Common myeloid progenitor, CD34-positive (primary cell): ENCODE measurements at regions not wholly inside any gene's neighbourhood (a gene's known extent, or its start where the extent isn't known, plus 50 kb on each side); places are given as distances from the start of the nearest gene placed in this dataset.

Source experiments
- CTCF ChIA-PET: fragments of 350-600 bp; sonication (Branson Sonifier 250); formaldehyde crosslinking; loops from one replicate; lab custom pipeline; 2021; ENCODE audit warnings: antibody characterized with exemption; lab: Charles Lee
- POLR2A ChIA-PET: fragments of 350-600 bp; sonication (Branson Sonifier 250); formaldehyde crosslinking; loops from one replicate; lab custom pipeline; 2021; ENCODE audit warnings: antibody characterized with exemption; lab: Charles Lee
- DNase-seq, 3 donors: peaks; one replicate each; pipeline versions ENCODE4 v3.0.0 to v3.0.0-alpha.2; 2013
- H3K27ac ChIP-seq, 2 experiments: 1 replicate in 1 of 2; 2 replicates in 1 of 2; pipeline ENCODE4 v1.7.0; 2013; ENCODE audit warnings: inconsistent platforms in 2 of 2, low read length in 2 of 2, mild to moderate bottlenecking in 2 of 2, low read depth in 1 of 2, moderate library complexity in 1 of 2; ENCODE audit not compliant: severe bottlenecking in 2 of 2, insufficient read depth in 1 of 2, poor library complexity in 1 of 2
- H3K27me3 ChIP-seq, 5 experiments: replicated peaks in 2 of 5; 1 replicate in 3 of 5; 2 replicates in 2 of 5; pipeline versions ENCODE4 v1.6.1 to v1.7.0; 2013; ENCODE audit warnings: low read length in 4 of 5, mild to moderate bottlenecking in 2 of 5, moderate library complexity in 2 of 5, inconsistent platforms in 1 of 5; ENCODE audit not compliant: insufficient read depth in 5 of 5, control insufficient read depth in 4 of 5
- H3K36me3 ChIP-seq, 4 experiments: 1 replicate in 2 of 4; 2 replicates in 2 of 4; pipeline versions ENCODE4 v1.6.1 to v1.7.0; 2013; ENCODE audit warnings: low read length in 3 of 4, control low read depth in 1 of 4, mild to moderate bottlenecking in 1 of 4; ENCODE audit not compliant: control insufficient read depth in 4 of 4, insufficient read depth in 4 of 4
- H3K4me1 ChIP-seq, 4 experiments: 1 replicate in 3 of 4; 2 replicates in 1 of 4; pipeline versions ENCODE4 v1.6.1 to v1.7.1; 2013; ENCODE audit warnings: low read length in 3 of 4, mild to moderate bottlenecking in 3 of 4, control low read depth in 1 of 4, inconsistent platforms in 1 of 4, moderate library complexity in 1 of 4; ENCODE audit not compliant: control insufficient read depth in 4 of 4, insufficient read depth in 4 of 4; ENCODE audit errors: control extremely low read depth in 1 of 4
- H3K4me3 ChIP-seq, 7 experiments: 1 replicate in 4 of 7; 2 replicates in 3 of 7; pipeline versions ENCODE4 v1.5.1 to v1.7.0; 2013; ENCODE audit warnings: mild to moderate bottlenecking in 7 of 7, low read length in 6 of 7, moderate library complexity in 6 of 7, inconsistent platforms in 2 of 7, low read depth in 2 of 7, control low read depth in 1 of 7; ENCODE audit not compliant: insufficient read depth in 4 of 7, control insufficient read depth in 1 of 7; ENCODE audit errors: extremely low read depth in 1 of 7
- H3K9me3 ChIP-seq, 5 experiments: 1 replicate in 4 of 5; 2 replicates in 1 of 5; pipeline versions ENCODE4 v1.6.1 to v1.7.1; 2013; ENCODE audit warnings: low read length in 4 of 5, mild to moderate bottlenecking in 2 of 5, inconsistent platforms in 1 of 5, low read depth in 1 of 5, moderate library complexity in 1 of 5; ENCODE audit not compliant: control insufficient read depth in 4 of 5, insufficient read depth in 2 of 5; ENCODE audit errors: control extremely low read depth in 1 of 5
- WGBS: methylation state at CpG from one replicate; pipeline ENCODE4 v1.1.5; 2013; ENCODE audit not compliant: insufficient coverage; 5-methylcytosine and 5-hydroxymethylcytosine counted together

- no peaks in the 10 kb centered on the region for H3K36me3 ChIP-seq
- H3K4me3 ChIP-seq, result no peak overlapping the region
- H3K4me1 ChIP-seq, result no peaks in the 10 kb centered on the region
- DNase-seq, result peak; percentile 2 to 60 (median 46)
- POLR2A ChIA-PET, result no interaction called here
- CTCF ChIA-PET, result no interaction called here
- no peaks in the 10 kb centered on the region for H3K27me3 ChIP-seq
- H3K9me3 ChIP-seq, result no peaks in the 10 kb centered on the region
- no peak overlapping the region for H3K27ac ChIP-seq
- 0% methylated on average over 1 of the region's 3 CpGs for WGBS
Measured at GRCh38 chr3:117084277-117084676, 374.7 kb downstream of the TUSC7 start.

DNA sequence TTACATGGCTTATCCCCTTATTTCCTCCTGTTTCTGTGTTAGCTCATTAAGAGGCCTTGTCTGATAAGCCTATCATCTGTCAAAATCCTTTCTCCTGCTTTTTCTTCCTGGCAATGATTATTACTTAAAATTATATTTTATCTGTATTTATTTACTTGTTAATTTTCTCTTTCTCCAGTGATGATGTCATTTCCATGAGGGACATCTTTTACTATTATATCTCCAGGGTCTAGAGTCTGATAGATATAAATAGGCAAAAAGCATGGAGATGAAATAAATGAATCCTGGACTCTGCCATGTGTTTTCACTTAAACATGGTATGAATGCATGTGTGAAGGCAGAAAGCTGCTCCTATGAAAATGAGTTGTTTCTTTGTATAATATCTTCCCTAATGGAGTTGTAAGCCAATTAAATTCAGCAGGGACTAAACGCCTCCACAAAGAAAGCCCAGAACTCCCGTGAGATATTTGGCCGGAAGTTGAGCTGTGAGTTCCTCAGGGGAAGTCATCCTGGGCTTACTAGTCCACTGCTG, 375.2 kb downstream of the TUSC7 start:
- 60% methylated on average over 1 of the region's 3 CpGs for WGBS
- no peaks in the 10 kb centered on the region for H3K27me3 ChIP-seq
- ChIA-PET CTCF (interaction anchor here (0.9 kb wide), 1 partner anchor 356 kb away, joined by 3 read pairs; no protein-coding TSS in a partner anchor), POLR2A (no interaction called here)
- H3K4me3 ChIP-seq, result no peak overlapping the region
- no peak overlapping the region for H3K27ac ChIP-seq
- H3K4me1 ChIP-seq, result no peaks in the 10 kb centered on the region
- no peaks in the 10 kb centered on the region for H3K36me3 ChIP-seq
- no peak for DNase-seq
- no peaks in the 10 kb centered on the region for H3K9me3 ChIP-seq

DNA sequence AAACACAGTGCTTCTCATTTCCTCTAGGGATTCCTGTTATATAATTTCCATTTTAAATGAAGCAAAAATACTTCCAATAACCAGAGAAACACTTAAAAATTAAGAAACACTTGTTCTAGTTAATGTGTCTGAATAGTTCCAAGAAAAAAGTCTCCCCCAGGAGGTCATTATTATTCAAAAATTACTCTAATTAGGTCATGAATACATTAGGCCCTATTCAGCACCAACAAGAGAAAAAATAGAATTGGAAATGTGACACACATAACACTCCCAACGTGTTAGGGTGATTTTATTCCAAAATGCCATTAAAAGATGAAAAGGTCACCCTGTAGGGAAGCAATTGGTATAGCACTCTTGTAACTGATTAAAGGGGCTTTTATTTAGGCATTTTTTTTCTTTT, 382.1 kb downstream of the TUSC7 start:
- no peaks in the 10 kb centered on the region for H3K27me3 ChIP-seq
- H3K4me1 ChIP-seq, result no peaks in the 10 kb centered on the region
- POLR2A ChIA-PET, result no interaction called here
- no peak for DNase-seq
- H3K4me3 ChIP-seq, result no peak overlapping the region
- H3K27ac ChIP-seq, result no peak overlapping the region
- CTCF ChIA-PET, result no interaction called here
- H3K36me3 ChIP-seq, result no peaks in the 10 kb centered on the region
- WGBS, result 100% methylated on average over 1 of the region's 1 CpG
- peaks cover 0 to 2% (median 0%) of the 10 kb centered on the region in 5 experiments for H3K9me3 ChIP-seq

- Histone ChIP-seq H3K27me3 (no peaks in the 10 kb centered on the region), H3K4me3 (no peak overlapping the region), H3K36me3 (no peaks in the 10 kb centered on the region), H3K27ac (no peak overlapping the region), H3K4me1 (no peaks in the 10 kb centered on the region), H3K9me3 (peaks cover 0 to 2% (median 0%) of the 10 kb centered on the region in 5 experiments)
- no CpG with 5 or more reads among the region's 4 CpGs for WGBS
- DNase-seq, result no peak
- ChIA-PET POLR2A (no interaction called here), CTCF (no interaction called here)
Measured at GRCh38 chr3:117096549-117096948, 387.0 kb downstream of the TUSC7 start.

DNA sequence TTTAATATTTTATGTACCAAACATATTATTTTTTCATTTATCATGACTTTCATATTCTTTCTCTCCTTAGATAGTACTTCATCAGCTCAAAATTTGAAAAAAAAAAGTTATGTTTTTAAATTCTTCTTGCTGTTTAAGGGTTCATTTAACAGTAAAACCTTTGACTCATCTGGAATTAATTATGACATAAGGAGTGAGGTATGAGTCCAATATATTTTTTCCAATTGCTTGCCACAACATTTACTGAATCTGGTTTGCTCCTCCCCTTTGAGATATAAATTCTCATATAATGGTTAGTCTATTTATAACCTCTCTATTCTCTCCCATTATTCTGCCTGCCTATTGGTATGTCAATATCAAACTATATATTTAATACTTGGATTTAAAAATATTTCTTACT, 387.8 kb downstream of the TUSC7 start:
- no peak for DNase-seq
- no peak overlapping the region for H3K4me3 ChIP-seq
- no peaks in the 10 kb centered on the region for H3K4me1 ChIP-seq
- ChIA-PET CTCF (no interaction called here), POLR2A (no interaction called here)
- H3K27me3 ChIP-seq, result no peaks in the 10 kb centered on the region
- no peaks in the 10 kb centered on the region for H3K36me3 ChIP-seq
- H3K9me3 ChIP-seq, result peaks cover 0 to 2% (median 0%) of the 10 kb centered on the region in 5 experiments
- no peak overlapping the region for H3K27ac ChIP-seq

- ChIA-PET POLR2A (no interaction called here), CTCF (no interaction called here)
- no peaks in the 10 kb centered on the region for H3K27me3 ChIP-seq
- no CpG with 5 or more reads among the region's 1 CpG for WGBS
- no peak overlapping the region for H3K27ac ChIP-seq
- H3K9me3 ChIP-seq, result no peaks in the 10 kb centered on the region
- no peaks in the 10 kb centered on the region for H3K4me1 ChIP-seq
- no peak for DNase-seq
- H3K4me3 ChIP-seq, result no peak overlapping the region
- no peaks in the 10 kb centered on the region for H3K36me3 ChIP-seq
Measured at GRCh38 chr3:117101697-117102096, 392.1 kb downstream of the TUSC7 start.

DNA sequence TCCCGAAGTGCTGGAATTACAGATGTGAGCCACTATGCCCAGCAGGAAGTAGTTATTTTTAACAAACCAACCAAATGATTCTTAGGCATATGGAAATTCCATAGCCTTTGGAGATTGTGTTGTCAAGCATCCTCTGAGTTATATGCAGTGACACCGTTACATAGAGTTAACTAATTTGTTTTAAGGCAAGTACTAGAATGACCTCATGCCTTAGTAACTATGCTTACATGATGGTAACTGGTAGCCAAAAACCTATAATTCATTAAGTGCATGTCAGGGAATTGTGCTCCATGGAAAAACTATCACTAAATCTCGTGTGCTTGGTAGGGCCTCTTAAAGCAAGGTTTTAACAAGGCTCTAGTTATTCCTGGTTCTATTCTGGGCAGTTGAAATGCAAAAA, 392.8 kb downstream of the TUSC7 start:
- Histone ChIP-seq H3K27me3 (no peaks in the 10 kb centered on the region), H3K9me3 (no peaks in the 10 kb centered on the region), H3K4me1 (no peaks in the 10 kb centered on the region), H3K4me3 (no peak overlapping the region), H3K27ac (no peak overlapping the region), H3K36me3 (no peaks in the 10 kb centered on the region)
- ChIA-PET CTCF (no interaction called here), POLR2A (no interaction called here)
- WGBS, result 93% methylated on average over 2 of the region's 3 CpGs
- no peak for DNase-seq
